Fibroblast of skin of left quadriceps (primary cell): ENCODE measurements at regions not wholly inside any gene's neighbourhood (a gene's known extent, or its start where the extent isn't known, plus 50 kb on each side); places are given as distances from the start of the nearest gene placed in this dataset.
"Not testable (repeated sequence)": the region's sequence is repeated elsewhere in the genome, so short reads cannot be mapped to it uniquely, and the experiment has no call there.

Experiments used
- DNase-seq, 2 experiments: peaks; one replicate each; pipeline ENCODE4 v3.0.0-alpha.2; 2013; ENCODE audit warnings: low read depth in 2 of 2

GRCh38 chr1:78292361-78292760 lies 198.4 kb upstream of the PTGFR start:
- DNase-seq, result peak in 1 of 2 experiments; percentile 65

DNA sequence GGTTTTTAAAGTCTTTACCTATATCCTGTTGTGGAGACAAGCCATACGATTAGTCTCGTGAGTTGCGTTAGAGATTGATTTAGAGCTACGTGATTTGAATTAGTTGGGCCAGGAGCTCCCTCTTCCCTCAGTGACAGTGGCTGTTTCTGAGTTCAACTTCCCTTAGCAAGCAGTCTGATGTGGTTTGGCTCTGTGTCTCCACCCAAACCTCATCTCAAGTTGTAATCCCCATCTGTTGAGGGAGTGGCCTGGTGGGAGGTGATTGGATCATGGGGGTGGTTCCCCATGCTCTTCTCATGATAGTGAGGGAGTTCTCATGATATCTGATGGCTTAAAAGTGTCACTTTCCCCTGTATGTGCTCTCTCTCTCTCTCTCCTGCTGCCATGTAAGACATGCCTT lies 192.9 kb upstream of the PTGFR start:
- DNase-seq, result no peak

- no peak for DNase-seq
Observed at GRCh38 chr1:78298349-78298748, 192.4 kb upstream of the PTGFR start.

DNA sequence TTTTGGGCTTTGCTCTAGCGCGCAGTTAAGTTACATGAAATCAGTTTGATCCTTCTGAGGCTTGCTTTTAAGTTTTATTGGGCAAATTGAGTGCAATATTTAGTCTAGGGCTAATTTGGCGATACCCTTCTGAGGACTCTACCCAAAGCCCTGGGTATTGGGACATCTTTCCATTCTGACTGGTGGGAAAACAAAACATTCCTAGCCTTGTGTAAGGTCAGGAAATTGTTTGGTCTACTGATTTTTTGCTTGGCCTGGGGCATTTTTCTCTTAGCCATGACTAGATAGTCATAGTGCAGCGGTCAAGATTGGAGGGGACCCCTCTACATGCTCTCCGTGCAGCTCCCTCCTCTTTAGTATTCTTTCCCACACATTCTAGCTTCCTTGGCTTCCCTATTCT lies 189.6 kb upstream of the PTGFR start:
- DNase-seq, result no peak

GRCh38 chr1:78303620-78304019 lies 187.2 kb upstream of the PTGFR start:
- peak; percentile 81 to 85 for DNase-seq

DNA sequence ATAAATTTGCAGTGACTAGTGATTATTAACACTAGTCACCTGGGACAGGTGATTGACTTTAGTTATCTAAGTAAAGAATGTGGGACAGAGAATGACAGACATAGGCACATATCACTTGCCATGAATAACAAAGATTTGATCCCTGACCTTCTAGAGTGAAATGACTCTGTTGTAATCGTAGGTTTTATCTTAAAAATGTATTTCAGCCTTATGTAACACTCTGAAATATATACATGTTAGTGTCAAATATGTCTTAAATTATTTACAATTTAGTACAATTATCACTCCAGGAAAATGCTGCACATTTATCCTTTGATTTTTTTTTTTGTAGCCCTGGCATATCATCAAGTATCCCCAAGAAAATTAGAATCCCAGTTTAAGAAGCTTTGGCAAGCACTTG lies 186.4 kb upstream of the PTGFR start:
- DNase-seq, result no peak

DNA sequence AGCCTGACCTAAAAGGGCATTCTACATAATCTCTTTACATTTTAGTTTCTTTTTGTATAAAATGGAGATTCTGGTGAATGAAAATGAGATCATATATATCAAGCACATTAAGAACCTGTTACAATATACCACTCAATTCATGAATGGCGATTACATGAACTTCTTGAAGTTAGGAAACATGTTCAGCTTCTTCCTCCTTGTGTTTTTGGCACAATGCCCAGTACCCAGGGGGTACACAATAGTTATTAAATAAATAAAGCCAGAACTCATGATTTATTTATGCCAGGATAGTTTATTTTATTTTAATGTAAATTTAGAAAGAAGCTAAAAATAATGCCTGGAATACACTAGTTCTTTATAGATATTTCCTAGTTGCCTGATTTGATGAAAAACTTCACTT lies 186.0 kb upstream of the PTGFR start:
- DNase-seq, result no peak

DNA sequence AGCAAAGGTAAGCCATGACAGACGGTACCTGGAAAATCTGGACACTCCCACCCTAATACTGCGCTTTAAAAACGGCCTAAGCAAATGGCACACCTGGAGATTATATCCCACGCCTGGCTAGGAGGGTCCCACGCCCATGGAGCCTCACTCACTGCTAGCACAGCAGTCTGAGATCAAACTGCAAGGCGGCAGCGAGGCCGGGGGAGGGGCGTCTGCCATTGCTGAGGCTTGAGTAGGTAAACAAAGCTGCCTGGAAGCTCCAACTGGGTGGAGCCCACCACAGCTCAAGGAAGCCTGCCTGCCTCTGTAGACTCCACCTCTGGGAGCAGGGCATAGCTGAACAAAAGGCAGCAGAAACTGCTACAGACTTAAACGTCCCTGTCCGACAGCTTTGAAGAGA lies 180.5 kb upstream of the PTGFR start:
- DNase-seq, result not testable (repeated sequence)

- peak; percentile 72 to 77 for DNase-seq
Observed at GRCh38 chr1:78318011-78318410, 172.8 kb upstream of the PTGFR start.

- no peak for DNase-seq
Observed at GRCh38 chr1:78319603-78320002, 171.2 kb upstream of the PTGFR start.

- no peak for DNase-seq
Observed at GRCh38 chr1:78322928-78323680, 167.7 kb upstream of the PTGFR start.

DNA sequence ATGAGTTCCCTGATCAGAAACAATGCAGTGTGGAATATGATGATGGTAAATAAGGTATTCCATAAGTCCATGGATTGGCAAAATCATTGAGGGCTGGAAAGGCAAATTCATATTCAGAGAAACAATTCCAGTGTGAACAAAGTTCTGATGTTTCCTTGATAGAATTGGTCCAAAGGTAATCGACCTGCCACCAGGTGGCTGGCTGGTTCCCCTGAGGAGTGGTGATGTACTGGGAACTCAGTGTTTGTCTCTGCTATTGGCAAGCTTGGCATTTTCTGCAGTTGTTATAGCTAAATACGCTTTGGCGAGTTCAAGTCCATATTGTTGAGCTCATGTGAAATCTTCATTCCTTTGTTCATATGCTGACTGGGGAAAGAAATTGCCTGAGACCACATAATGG lies 165.5 kb upstream of the PTGFR start:
- no peak for DNase-seq

DNA sequence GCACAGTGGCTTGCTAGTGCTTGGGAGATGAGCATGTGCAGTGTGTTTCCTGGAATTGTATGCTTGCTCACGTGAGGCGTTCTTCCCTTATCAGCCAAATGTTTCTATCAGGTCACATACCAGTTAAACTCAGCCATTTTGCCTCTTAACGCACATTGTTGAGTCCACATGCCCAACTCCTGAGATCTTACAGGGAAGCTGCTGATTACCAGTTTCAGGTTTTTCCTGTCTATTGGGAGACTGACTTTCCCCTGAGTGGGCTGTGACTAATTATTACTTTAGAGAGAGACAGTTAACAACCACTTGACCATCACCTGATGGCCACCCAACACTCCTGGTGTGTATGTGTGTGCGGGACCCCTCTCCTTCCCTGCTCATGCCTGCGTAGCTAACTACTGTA lies 161.3 kb upstream of the PTGFR start:
- no peak for DNase-seq

- no peak for DNase-seq
Observed at GRCh38 chr1:78331799-78332198, 159.0 kb upstream of the PTGFR start.

- DNase-seq, result peak in 1 of 2 experiments; percentile 22
Observed at GRCh38 chr1:78333502-78333901, 157.3 kb upstream of the PTGFR start.

DNA sequence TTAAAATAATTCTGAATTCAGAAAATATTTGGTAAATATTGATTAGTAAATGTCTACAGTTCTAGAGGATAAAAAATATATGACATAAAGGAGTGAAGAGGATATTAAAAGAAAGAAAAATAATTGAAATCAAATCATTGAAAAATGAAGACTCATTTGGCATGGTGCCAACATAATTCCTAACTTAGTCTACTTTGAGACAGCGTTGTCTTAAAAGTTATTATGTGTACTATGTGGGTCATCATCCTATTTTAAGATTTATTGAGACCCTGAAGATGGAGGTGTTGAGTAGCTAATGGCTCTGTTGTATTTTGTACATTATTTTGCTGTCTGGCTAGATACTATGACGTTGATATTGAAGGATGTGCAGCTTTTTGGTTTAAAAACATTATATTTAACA lies 156.7 kb upstream of the PTGFR start:
- no peak for DNase-seq

DNA sequence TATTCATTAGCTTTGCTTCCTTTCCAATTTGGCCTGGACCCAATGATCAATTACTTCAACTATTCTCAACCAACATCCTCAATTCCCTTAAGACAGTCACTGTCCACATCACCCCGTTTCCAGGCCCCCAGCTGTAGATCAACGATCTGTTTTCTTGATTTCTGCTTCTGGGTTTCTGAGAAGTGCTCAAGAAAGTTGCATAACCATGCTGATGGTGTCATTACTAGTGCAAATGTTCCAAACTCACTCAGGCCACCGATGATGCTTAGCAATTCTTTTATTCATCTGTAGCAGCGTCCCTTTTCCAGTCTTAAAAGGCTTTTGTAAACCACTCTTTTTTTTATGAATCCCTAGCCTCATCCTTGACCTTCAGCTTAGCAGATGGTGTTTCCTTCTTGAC lies 155.8 kb upstream of the PTGFR start:
- no peak for DNase-seq

DNA sequence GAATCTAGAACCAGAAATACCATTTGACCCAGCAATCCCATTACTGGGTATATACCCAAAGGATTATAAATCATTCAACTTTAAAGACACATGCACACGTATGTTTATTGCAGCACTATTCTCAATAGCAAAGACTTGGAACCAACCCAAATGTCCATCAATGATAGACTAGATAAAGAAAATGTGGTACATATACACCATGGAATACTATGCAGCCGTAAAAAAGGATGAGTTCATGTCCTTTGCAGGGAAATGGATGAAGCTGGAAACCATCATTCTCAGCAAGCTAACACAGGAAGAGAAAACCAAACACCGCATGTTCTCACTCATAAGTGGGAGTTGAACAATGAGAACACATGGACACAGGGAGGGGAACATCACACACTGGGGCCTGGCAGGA lies 154.0 kb upstream of the PTGFR start:
- DNase-seq, result not testable (repeated sequence)

- no peak for DNase-seq
Observed at GRCh38 chr1:78339490-78339889, 151.3 kb upstream of the PTGFR start.

GRCh38 chr1:78340006-78340405 lies 150.8 kb upstream of the PTGFR start:
- peak in 1 of 2 experiments; percentile 63 for DNase-seq

- DNase-seq, result no peak
Observed at GRCh38 chr1:78348496-78349284, 142.1 kb upstream of the PTGFR start.

DNA sequence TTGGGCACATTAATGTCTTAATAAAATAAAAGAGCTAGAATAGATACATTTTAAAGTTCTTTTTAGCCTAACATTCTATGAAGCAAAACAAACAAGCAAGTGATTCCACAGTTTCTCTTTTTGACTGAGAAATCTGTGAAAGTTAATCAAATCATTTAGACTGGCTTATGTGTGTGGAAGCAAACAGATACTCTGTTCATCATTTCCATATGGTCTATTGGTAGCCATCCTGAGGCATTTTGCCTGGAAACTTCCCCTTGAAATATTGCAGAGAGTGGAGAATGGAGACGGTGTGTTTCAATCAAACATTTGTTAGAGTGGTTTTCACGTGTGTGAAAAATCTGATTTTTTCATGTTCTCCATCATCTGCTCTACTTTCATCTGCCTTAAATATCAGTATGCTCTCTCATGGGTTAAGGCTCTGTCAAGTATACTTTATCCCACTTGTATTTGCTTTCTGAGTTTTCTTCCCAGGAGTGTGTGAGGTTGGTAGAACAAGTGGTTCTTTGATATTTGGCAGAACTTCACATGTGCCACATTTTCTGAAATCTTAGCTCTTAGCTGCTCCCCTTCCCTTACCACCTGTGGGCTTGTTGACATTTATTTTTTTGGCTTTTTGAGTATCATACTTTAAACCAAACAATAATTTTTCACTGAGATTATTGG lies 139.1 kb upstream of the PTGFR start:
- no peak for DNase-seq

GRCh38 chr1:78355656-78356055 lies 135.1 kb upstream of the PTGFR start:
- peak; percentile 75 to 77 for DNase-seq
